MM.1S (cell line): ENCODE measurements at regions not wholly inside any gene's neighbourhood (a gene's known extent, or its start where the extent isn't known, plus 50 kb on each side); places are given as distances from the start of the nearest gene placed in this dataset.
"Not testable (repeated sequence)": the region's sequence is repeated elsewhere in the genome, so short reads cannot be mapped to it uniquely, and the experiment has no call there.

Experiments
- DNase-seq: peaks from one replicate; pipeline ENCODE4 v3.0.0-alpha.2; 2015
- H2AFZ ChIP-seq: fragments of 300-600 bp; sonication (generic); 2 replicates; pipeline ENCODE4 v1.6.0; 2016; ENCODE audit warnings: antibody characterized with exemption, low read length
- H3F3A ChIP-seq: fragments of 300-600 bp; sonication (generic); 2 replicates; pipeline ENCODE4 v1.6.1; 2016; ENCODE audit warnings: mild to moderate bottlenecking, antibody characterized with exemption, low read length, moderate library complexity, mixed read lengths; ENCODE audit not compliant: insufficient read depth
- H3K27ac ChIP-seq: fragments of 300-600 bp; sonication (generic); 2 replicates; pipeline ENCODE4 v1.5.1; 2016; ENCODE audit warnings: mild to moderate bottlenecking, low read length
- H3K27me3 ChIP-seq: fragments of 300-600 bp; sonication (generic); replicated peaks from 2 replicates; pipeline ENCODE4 v1.6.0; 2016; ENCODE audit warnings: low read length; ENCODE audit not compliant: insufficient read depth
- H3K36me3 ChIP-seq: fragments of 300-600 bp; sonication (generic); replicated peaks from 2 replicates; pipeline ENCODE4 v1.6.1; 2016; ENCODE audit warnings: mild to moderate bottlenecking, low read length, mixed read lengths; ENCODE audit not compliant: insufficient read depth
- H3K4me1 ChIP-seq: fragments of 300-600 bp; sonication (generic); 2 replicates; pipeline ENCODE4 v1.6.1; 2016; ENCODE audit warnings: low read length, mixed read lengths
- H3K4me2 ChIP-seq: fragments of 300-600 bp; sonication (generic); 2 replicates; pipeline ENCODE4 v1.6.0; 2016; ENCODE audit warnings: low read depth, low read length
- H3K4me3 ChIP-seq: fragments of 300-600 bp; sonication (generic); 2 replicates; pipeline ENCODE4 v1.5.1; 2016; ENCODE audit warnings: low read length, mixed read lengths
- H3K79me2 ChIP-seq: fragments of 300-600 bp; sonication (generic); 2 replicates; pipeline ENCODE4 v1.6.1; 2016; ENCODE audit warnings: mixed run types, low read length, mixed read lengths
- H3K9ac ChIP-seq: fragments of 300-600 bp; sonication (generic); 2 replicates; pipeline ENCODE4 v1.6.1; 2016; ENCODE audit warnings: low read length, mixed read lengths
- H3K9me2 ChIP-seq: fragments of 300-600 bp; sonication (generic); replicated peaks from 2 replicates; pipeline ENCODE4 v1.6.1; 2016; ENCODE audit warnings: mild to moderate bottlenecking, low read length, mixed read lengths; ENCODE audit not compliant: insufficient read depth
- H3K9me3 ChIP-seq: fragments of 300-600 bp; sonication (generic); replicated peaks from 2 replicates; pipeline ENCODE4 v1.6.1; 2016; ENCODE audit warnings: mild to moderate bottlenecking, low read length, mixed read lengths; ENCODE audit not compliant: insufficient read depth
- H4K20me1 ChIP-seq: fragments of 300-600 bp; sonication (generic); 2 replicates; pipeline ENCODE4 v1.6.1; 2016; ENCODE audit warnings: mild to moderate bottlenecking, low read length, moderate library complexity, mixed read lengths; ENCODE audit not compliant: insufficient read depth
- EZH2 ChIP-seq: fragments of 300-600 bp; sonication (generic); optimal IDR thresholded peaks from 2 replicates; pipeline ENCODE3; 2017; ENCODE audit warnings: low read depth, mild to moderate bottlenecking, antibody characterized with exemption, low read length, mixed read lengths
- EZH2phosphoT487 ChIP-seq: fragments of 300-600 bp; sonication (generic); IDR thresholded peaks from 2 replicates; pipeline ENCODE4 v1.6.1; 2018; ENCODE audit warnings: antibody characterized with exemption, low read length
- TF ChIP-seq, protein P1 (sequence below): fragments of 300-600 bp; sonication (generic); IDR thresholded peaks from 2 replicates; pipeline ENCODE4 v1.5.1; 2016; ENCODE audit warnings: antibody characterized with exemption, low read length, mixed read lengths

DNA sequence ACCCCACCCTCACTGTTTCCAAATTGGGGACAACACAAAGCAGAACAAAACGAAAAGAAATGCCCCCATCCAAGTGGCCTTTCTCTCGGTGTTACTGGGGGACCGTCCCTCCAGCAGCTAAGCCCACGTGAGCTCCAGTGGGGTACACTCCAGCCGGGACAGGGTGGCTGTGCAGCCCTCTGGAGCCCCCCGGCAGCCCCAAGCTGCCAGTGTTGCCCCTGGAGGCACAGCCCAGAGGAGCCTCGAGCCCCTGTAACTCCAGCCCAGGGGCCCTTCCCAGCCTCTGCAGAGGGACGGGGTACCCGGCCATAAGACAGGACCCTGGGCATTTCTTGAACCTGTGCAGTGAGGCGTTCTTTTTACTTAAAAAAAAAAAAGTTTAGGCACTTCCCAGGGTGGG lies 124.5 kb upstream of the KCTD7 start:
- no peaks in the 10 kb centered on the region for H3K9me3 ChIP-seq
- H3K36me3 ChIP-seq, result no peaks in the 10 kb centered on the region
- no peaks in the 10 kb centered on the region for H3K27me3 ChIP-seq
- H3K4me2 ChIP-seq, result no peak overlapping the region
- H3K27ac ChIP-seq, result no peak overlapping the region
- H3K4me1 ChIP-seq, result no peaks in the 10 kb centered on the region
- H3K79me2 ChIP-seq, result no peaks in the 10 kb centered on the region
- H2AFZ ChIP-seq, result no peak overlapping the region
- no peaks in the 10 kb centered on the region for H4K20me1 ChIP-seq
- TF ChIP-seq EZH2phosphoT487 (no peak), EZH2 (no peak)
- TF ChIP-seq, protein P1, sequence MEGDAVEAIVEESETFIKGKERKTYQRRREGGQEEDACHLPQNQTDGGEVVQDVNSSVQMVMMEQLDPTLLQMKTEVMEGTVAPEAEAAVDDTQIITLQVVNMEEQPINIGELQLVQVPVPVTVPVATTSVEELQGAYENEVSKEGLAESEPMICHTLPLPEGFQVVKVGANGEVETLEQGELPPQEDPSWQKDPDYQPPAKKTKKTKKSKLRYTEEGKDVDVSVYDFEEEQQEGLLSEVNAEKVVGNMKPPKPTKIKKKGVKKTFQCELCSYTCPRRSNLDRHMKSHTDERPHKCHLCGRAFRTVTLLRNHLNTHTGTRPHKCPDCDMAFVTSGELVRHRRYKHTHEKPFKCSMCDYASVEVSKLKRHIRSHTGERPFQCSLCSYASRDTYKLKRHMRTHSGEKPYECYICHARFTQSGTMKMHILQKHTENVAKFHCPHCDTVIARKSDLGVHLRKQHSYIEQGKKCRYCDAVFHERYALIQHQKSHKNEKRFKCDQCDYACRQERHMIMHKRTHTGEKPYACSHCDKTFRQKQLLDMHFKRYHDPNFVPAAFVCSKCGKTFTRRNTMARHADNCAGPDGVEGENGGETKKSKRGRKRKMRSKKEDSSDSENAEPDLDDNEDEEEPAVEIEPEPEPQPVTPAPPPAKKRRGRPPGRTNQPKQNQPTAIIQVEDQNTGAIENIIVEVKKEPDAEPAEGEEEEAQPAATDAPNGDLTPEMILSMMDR, result no peak
- DNase-seq, result no peak
- H3F3A ChIP-seq, result no peaks in the 10 kb centered on the region
- no peaks in the 10 kb centered on the region for H3K9me2 ChIP-seq
- H3K9ac ChIP-seq, result no peak overlapping the region
- H3K4me3 ChIP-seq, result no peak overlapping the region

DNA sequence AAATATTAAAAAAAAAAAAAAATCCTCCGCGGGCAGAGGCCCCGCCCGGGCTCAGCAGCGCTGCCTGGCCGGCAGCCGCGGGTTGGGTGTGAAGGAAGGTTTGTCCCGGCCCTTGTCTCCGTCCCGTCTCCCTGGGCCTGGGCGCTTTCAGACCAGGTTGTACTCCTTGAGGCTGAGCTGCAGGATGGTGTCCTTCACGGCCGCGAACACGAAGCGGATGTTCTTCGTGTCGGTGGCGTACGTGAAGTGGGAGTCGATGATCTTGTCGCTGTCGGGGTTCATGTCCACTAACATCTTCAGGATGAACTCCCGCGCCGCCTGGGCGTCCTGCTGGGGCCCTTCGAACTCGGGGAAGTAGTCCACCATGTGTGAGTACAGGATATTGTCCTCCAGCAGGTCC lies 123.7 kb upstream of the KCTD7 start:
- no peak for DNase-seq
- TF ChIP-seq EZH2 (no peak), EZH2phosphoT487 (no peak)
- TF ChIP-seq, protein P1, result no peak
- H3K4me2 ChIP-seq, result no peak overlapping the region
- no peaks in the 10 kb centered on the region for H3K36me3 ChIP-seq
- H2AFZ ChIP-seq, result no peak overlapping the region
- H3K27ac ChIP-seq, result no peak overlapping the region
- H3K4me1 ChIP-seq, result no peaks in the 10 kb centered on the region
- no peaks in the 10 kb centered on the region for H3K9me2 ChIP-seq
- no peaks in the 10 kb centered on the region for H3F3A ChIP-seq
- no peaks in the 10 kb centered on the region for H3K9me3 ChIP-seq
- no peak overlapping the region for H3K9ac ChIP-seq
- H4K20me1 ChIP-seq, result no peaks in the 10 kb centered on the region
- H3K27me3 ChIP-seq, result no peaks in the 10 kb centered on the region
- no peaks in the 10 kb centered on the region for H3K79me2 ChIP-seq
- no peak overlapping the region for H3K4me3 ChIP-seq

DNA sequence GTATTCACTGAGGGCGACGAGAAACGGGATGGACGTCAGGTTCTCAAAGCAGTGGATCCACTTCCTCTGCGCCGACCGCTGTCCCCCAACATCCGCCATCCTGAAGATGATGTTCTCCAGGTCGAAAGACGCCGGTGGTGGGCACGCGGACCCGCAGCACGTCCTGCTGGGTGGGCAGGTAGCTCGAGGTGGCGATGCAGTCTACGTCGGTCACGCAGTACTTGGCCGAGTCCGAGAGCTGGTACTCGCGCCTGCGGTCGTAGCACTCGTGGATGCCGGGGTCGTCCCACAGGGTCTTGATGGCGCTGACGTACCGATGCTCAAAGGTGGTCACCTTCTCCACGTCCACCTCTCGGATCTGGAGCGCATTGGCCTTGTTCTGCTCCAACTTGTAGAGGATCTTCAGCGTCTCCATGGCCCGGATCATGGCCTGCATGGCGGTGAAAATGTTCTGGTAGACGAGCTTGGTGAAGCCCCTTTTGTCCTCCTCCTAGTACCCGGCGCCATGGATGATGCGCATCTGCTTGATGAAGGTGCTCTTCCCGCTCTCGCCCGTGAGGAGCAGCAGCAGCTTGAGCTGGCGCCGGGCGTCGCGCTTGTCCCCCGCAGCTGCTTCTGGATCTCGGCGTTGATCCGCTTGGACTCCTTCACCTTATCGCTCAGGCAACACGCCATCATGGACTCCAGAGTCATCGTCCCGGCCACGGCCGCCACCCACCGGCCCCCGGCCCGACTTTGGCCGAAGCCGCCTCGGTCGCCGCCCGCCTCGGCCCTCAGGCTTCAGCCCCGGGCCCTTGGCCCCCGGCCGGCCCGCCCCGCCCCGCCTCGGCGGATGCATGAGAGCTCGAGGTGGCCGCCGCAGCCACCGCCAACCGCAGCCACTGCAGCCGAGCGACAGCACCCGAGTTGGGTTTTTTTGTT lies 122.9 kb upstream of the KCTD7 start:
- Histone ChIP-seq H3K9me3 (no peaks in the 10 kb centered on the region), H3K27me3 (no peaks in the 10 kb centered on the region), H3K4me1 (no peaks in the 10 kb centered on the region), H3K79me2 (no peaks in the 10 kb centered on the region), H3K4me3 (no peak overlapping the region), H4K20me1 (no peaks in the 10 kb centered on the region), H3K9ac (no peak overlapping the region), H3F3A (no peaks in the 10 kb centered on the region), H2AFZ (no peak overlapping the region), H3K4me2 (no peak overlapping the region), H3K36me3 (no peaks in the 10 kb centered on the region), H3K9me2 (no peaks in the 10 kb centered on the region), H3K27ac (no peak overlapping the region)
- no peak for DNase-seq
- TF ChIP-seq EZH2phosphoT487 (no peak), EZH2 (no peak)
- TF ChIP-seq, protein P1, result no peak

DNA sequence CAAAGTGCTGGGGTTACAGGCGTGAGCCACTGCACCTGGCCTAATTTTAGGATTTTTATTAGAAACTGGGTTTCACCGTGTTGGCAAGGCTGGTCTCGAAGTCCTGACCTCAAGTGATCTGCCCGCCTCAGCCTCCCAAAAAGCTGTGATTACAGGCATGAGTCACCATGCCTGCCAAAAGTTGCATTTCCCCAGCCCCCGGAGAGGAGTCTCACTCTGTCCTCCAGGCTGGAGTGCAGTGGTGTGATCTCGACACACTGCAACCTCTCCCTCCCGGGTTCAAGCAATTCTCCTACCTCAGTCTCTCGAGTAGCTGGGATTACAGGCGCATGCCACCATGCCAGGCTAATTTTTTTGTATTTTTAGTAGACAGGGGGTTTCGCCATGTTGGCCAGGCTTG lies 122.0 kb upstream of the KCTD7 start:
- H2AFZ ChIP-seq, H4K20me1 ChIP-seq, H3K9me3 ChIP-seq, H3K36me3 ChIP-seq, H3K9me2 ChIP-seq, H3K27ac ChIP-seq, H3K4me3 ChIP-seq, DNase-seq, H3K9ac ChIP-seq, H3K79me2 ChIP-seq, H3K27me3 ChIP-seq, H3K4me1 ChIP-seq, H3K4me2 ChIP-seq, H3F3A ChIP-seq: not testable (repeated sequence)
